Esophagus (tissue), 2 donors: ENCODE measurements at regions not wholly inside any gene's neighbourhood (a gene's known extent, or its start where the extent isn't known, plus 50 kb on each side); places are given as distances from the start of the nearest gene placed in this dataset.

ENCODE experiments used
- H3K27ac ChIP-seq, 2 donors: one replicate each; pipeline ENCODE4 v1.5.1; 2013; ENCODE audit warnings: low read depth in 2 of 2, mild to moderate bottlenecking in 2 of 2, inconsistent platforms in 1 of 2, low read length in 1 of 2, moderate library complexity in 1 of 2
- H3K27me3 ChIP-seq, 2 donors: one replicate each; pipeline ENCODE4 v1.6.1; 2013; ENCODE audit warnings: low read length in 2 of 2, control low read depth in 1 of 2, mild to moderate bottlenecking in 1 of 2; ENCODE audit not compliant: insufficient read depth in 2 of 2, control insufficient read depth in 1 of 2
- H3K36me3 ChIP-seq, 2 donors: one replicate each; pipeline ENCODE4 v1.6.1; 2013; ENCODE audit warnings: low read length in 1 of 2; ENCODE audit not compliant: control insufficient read depth in 2 of 2, insufficient read depth in 2 of 2
- H3K4me1 ChIP-seq, 2 donors: one replicate each; pipeline ENCODE4 v1.6.1; 2013; ENCODE audit warnings: low read length in 1 of 2; ENCODE audit not compliant: control insufficient read depth in 2 of 2, insufficient read depth in 2 of 2
- H3K4me3 ChIP-seq, 2 donors: one replicate each; pipeline ENCODE4 v1.5.1; 2013; ENCODE audit warnings: low read length in 2 of 2, mild to moderate bottlenecking in 2 of 2, low read depth in 1 of 2, moderate library complexity in 1 of 2
- H3K9me3 ChIP-seq, 2 donors: one replicate each; pipeline ENCODE4 v1.6.1; 2013; ENCODE audit warnings: mild to moderate bottlenecking in 2 of 2, low read depth in 1 of 2, low read length in 1 of 2, moderate library complexity in 1 of 2; ENCODE audit not compliant: control insufficient read depth in 2 of 2, insufficient read depth in 1 of 2
- WGBS, 2 donors: extraction: QIAGEN DNeasy Blood & Tissue Kit; methylation state at CpG; one replicate each; pipeline ENCODE4 v1.1.7; 2013; 5-methylcytosine and 5-hydroxymethylcytosine counted together
- donor health status: healthy with polysubstance abuse.
- donor health status: Bipolar disorder and iron deficiency.

DNA sequence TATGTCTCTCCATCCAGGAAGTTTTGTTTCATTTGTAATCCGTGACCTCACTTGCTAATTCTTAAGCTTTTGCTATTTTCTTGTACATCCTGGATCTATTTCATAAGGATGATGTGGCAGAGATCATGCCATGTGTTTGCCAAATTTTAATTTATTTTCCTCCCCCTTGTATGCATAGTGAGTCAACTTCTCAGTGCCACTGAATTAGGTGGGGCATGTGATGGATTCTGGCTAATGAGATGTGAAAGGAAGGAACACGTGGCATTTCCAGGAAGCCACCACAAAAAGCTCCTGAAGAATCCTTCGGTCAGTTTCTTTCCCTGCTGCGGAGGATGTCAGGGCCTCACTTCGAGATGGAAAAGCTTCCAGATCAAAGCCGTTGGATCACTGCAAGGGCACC is 86.2 kb upstream of the PRL start:
- Histone ChIP-seq H3K27ac (no peak overlapping the region), H3K27me3 (no peaks in the 10 kb centered on the region), H3K9me3 (no peaks in the 10 kb centered on the region), H3K4me3 (no peak overlapping the region), H3K4me1 (no peaks in the 10 kb centered on the region), H3K36me3 (no peaks in the 10 kb centered on the region)
- 77 to 82% methylated on average over 6 of the region's 6 CpGs for WGBS, 2 donors

DNA sequence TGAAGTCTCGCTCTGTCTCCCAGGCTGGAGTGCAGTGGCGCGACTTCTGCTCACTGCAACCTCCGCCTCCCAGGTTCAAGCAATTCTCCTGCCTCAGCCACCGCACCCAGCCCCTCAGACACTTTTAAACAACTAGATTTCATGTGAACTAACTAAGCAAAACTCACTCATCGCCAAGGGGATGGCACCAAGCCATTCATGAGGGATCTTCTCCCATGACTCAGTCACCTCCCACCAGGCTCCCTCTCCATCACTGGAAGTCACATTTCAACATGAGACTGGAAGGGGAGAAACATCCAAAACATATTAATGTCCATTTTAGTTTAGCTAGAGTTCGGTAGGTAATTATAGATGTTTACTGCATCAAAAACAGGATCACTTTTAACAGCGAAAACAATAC is 95.9 kb upstream of the PRL start:
- Histone ChIP-seq H3K9me3 (no peaks in the 10 kb centered on the region), H3K36me3 (no peaks in the 10 kb centered on the region), H3K27ac (no peak overlapping the region), H3K4me1 (no peaks in the 10 kb centered on the region), H3K27me3 (no peaks in the 10 kb centered on the region), H3K4me3 (no peak overlapping the region)
- WGBS, 2 donors, result 95 to 97% methylated on average over 8 of the region's 8 CpGs

- Histone ChIP-seq H3K9me3 (no peaks in the 10 kb centered on the region), H3K36me3 (no peaks in the 10 kb centered on the region)
Observed at GRCh38 chr6:22394691-22395090, 97.9 kb upstream of the PRL start.

GRCh38 chr6:22399693-22400092 is 102.9 kb upstream of the PRL start:
- Histone ChIP-seq H3K4me3 (no peak overlapping the region), H3K27me3 (no peaks in the 10 kb centered on the region), H3K27ac (no peak overlapping the region), H3K4me1 (no peaks in the 10 kb centered on the region), H3K36me3 (no peaks in the 10 kb centered on the region), H3K9me3 (no peaks in the 10 kb centered on the region)
- 62 to 70% methylated on average over 4 of the region's 4 CpGs for WGBS, 2 donors

More at GRCh38 chr6:22394691-22395090, 97.9 kb upstream of the PRL start:
- H3K4me1 ChIP-seq, result no peaks in the 10 kb centered on the region
- WGBS, 2 donors, result 78 to 83% methylated on average over 2 of the region's 2 CpGs
- no peak overlapping the region for H3K4me3 ChIP-seq
- no peaks in the 10 kb centered on the region for H3K27me3 ChIP-seq
- H3K27ac ChIP-seq, result no peak overlapping the region

GRCh38 chr6:22401206-22401605 is 104.4 kb upstream of the PRL start:
- no peaks in the 10 kb centered on the region for H3K4me1 ChIP-seq
- H3K9me3 ChIP-seq, result no peaks in the 10 kb centered on the region
- no peaks in the 10 kb centered on the region for H3K36me3 ChIP-seq
- H3K27me3 ChIP-seq, result no peaks in the 10 kb centered on the region
- H3K27ac ChIP-seq, result no peak overlapping the region
- WGBS, 2 donors, result 91 to 97% methylated on average over 1 of the region's 1 CpG
- H3K4me3 ChIP-seq, result no peak overlapping the region

- Histone ChIP-seq H3K4me1 (no peaks in the 10 kb centered on the region), H3K27me3 (no peaks in the 10 kb centered on the region), H3K4me3 (no peak overlapping the region), H3K27ac (no peak overlapping the region), H3K9me3 (no peaks in the 10 kb centered on the region), H3K36me3 (no peaks in the 10 kb centered on the region)
- WGBS, 2 donors, result 95 to 96% methylated on average over 2 of the region's 2 CpGs
Observed at GRCh38 chr6:22401932-22402331, 105.1 kb upstream of the PRL start.

DNA sequence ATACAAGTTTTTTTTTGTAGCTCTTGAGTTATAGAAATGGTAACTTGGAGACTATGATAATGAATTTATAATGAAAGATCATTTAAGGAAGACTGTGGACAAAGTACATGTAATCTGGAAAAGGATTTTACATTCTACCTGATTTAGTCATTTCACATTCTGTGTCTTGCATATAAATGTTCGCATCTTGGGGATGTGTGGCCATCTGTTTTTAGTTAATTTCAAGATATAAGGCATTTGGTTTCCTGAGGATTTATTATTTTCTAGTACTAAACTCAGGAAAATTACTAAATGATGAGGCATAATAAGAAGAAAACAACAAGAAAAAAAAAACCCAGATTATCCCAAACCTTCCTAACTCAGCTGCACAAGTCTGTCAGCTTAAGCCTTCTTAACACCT is 112.7 kb upstream of the PRL start:
- H3K9me3 ChIP-seq, result no peaks in the 10 kb centered on the region
- no peak overlapping the region for H3K4me3 ChIP-seq
- H3K27me3 ChIP-seq, result no peaks in the 10 kb centered on the region
- WGBS, 2 donors, result 95 to 98% methylated on average over 1 of the region's 1 CpG
- no peaks in the 10 kb centered on the region for H3K4me1 ChIP-seq
- H3K36me3 ChIP-seq, result no peaks in the 10 kb centered on the region
- H3K27ac ChIP-seq, result no peak overlapping the region

DNA sequence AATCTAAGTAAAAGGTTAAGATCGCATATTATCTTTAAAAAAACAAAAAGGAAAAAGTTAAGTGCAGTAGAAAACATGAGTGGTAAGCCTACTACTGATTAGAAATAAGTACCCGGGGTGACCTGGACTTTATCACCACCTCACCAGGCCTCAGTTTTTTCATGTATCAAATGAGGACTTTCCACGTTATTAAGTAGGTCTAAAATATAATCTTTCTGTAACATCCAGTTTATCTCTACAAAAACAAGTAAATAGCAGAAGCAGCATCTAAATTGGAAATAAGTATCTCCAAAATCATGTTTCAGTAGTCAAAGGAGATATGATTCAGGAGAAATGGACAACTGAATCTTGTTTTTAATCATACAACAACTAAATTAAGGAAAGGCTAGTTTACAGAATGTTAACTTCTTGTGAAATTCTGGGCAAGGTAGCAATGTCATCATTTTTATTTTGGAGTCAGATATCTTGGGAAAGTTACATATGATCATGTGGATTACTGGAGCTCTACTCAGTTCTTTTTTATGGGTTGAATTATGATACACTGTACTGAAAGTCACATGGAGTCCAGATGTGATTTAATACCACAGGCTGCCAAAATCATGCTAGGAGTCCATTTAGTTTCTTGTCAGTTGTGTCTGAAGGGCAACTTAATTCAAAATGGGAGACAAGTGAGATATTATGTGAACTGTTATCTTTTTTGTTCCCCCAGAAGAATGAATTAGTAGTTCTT is 114.7 kb upstream of the PRL start:
- Histone ChIP-seq H3K36me3 (no peaks in the 10 kb centered on the region), H3K4me1 (no peaks in the 10 kb centered on the region)
- WGBS, 2 donors, result 91% methylated on average over 3 of the region's 3 CpGs

DNA sequence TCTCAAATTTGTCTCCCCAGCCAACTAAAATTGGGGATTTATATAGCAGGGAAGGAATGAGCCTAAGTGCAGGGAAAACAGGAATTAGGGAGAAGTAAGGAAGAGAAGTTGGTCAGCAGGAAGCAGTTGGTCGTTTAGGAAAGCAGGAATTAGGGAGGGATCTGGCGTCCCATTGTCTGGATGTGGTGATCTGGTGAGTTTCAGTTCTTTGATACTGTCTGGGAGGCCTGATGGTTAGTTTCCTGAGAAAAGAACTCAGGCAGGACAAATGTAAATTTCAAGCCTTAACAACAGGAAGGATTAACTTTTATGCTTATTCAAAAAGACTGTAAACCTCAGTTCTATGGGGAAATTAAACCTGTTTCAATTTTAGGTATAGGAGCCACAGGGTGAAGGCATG is 116.2 kb upstream of the PRL start:
- WGBS, 2 donors, result 62 to 68% methylated on average over 2 of the region's 2 CpGs
- no peak overlapping the region for H3K27ac ChIP-seq

More for the DNA sequence above, 114.7 kb upstream of the PRL start:
- Histone ChIP-seq H3K27me3 (no peaks in the 10 kb centered on the region), H3K9me3 (no peaks in the 10 kb centered on the region), H3K4me3 (no peak overlapping the region), H3K27ac (no peak overlapping the region)

GRCh38 chr6:22413681-22414311 is 117.0 kb upstream of the PRL start:
- Histone ChIP-seq H3K9me3 (no peaks in the 10 kb centered on the region), H3K36me3 (no peaks in the 10 kb centered on the region), H3K4me3 (no peak overlapping the region), H3K4me1 (no peaks in the 10 kb centered on the region), H3K27ac (no peak overlapping the region), H3K27me3 (no peaks in the 10 kb centered on the region)
- 41 to 47% methylated on average over 6 of the region's 6 CpGs for WGBS, 2 donors

More for the DNA sequence above, 116.2 kb upstream of the PRL start:
- Histone ChIP-seq H3K27me3 (no peaks in the 10 kb centered on the region), H3K36me3 (no peaks in the 10 kb centered on the region), H3K4me1 (no peaks in the 10 kb centered on the region), H3K4me3 (no peak overlapping the region), H3K9me3 (no peaks in the 10 kb centered on the region)
